ENCODE measurements at regions not wholly inside any gene's neighbourhood (a gene's known extent, or its start where the extent isn't known, plus 50 kb on each side); places are given as distances from the start of the nearest gene placed in this dataset.

GRCh38 chr9:121582641-121583040, 68.8 kb upstream of the DAB2IP start:
- Histone ChIP-seq H3K27me3 (replicated peaks) (no peaks in the 10 kb centered on the region), H3K36me3 (replicated peaks) (no peaks in the 10 kb centered on the region), H3K4me3 (ENCODE audit: low read depth, low read length) (no peak overlapping the region), H3K27ac (no peak overlapping the region)
- TF ChIP-seq CTCF (IDR thresholded peaks at IDR 0.05; ENCODE audit: low read depth, low read length, missing control alignments), result no peak
- in situ Hi-C loops (cut with HindIII; ENCODE audit: low pct_ligation_motif_present, low sequenced_read_pairs), result no loop called here
- no peak for DNase-seq

- in situ Hi-C loops (cut with HindIII; ENCODE audit: low pct_ligation_motif_present, low sequenced_read_pairs), result no loop called here
- Histone ChIP-seq H3K4me3 (ENCODE audit: low read depth, low read length) (no peak overlapping the region), H3K27me3 (replicated peaks) (no peaks in the 10 kb centered on the region), H3K27ac (no peak overlapping the region), H3K36me3 (replicated peaks) (no peaks in the 10 kb centered on the region)
- no peak for TF ChIP-seq CTCF (IDR thresholded peaks at IDR 0.05; ENCODE audit: low read depth, low read length, missing control alignments)
- DNase-seq, result no peak
These were observed 67.0 kb upstream of the DAB2IP start for GRCh38 chr9:121584421-121584820.

GRCh38 chr9:121587863-121588262, 63.6 kb upstream of the DAB2IP start:
- Histone ChIP-seq H3K27me3 (replicated peaks) (no peaks in the 10 kb centered on the region), H3K4me3 (ENCODE audit: low read depth, low read length) (no peak overlapping the region), H3K36me3 (replicated peaks) (no peaks in the 10 kb centered on the region), H3K27ac (no peak overlapping the region)
- no peak for DNase-seq
- in situ Hi-C loops (cut with HindIII; ENCODE audit: low pct_ligation_motif_present, low sequenced_read_pairs), result no loop called here
- no peak for TF ChIP-seq CTCF (IDR thresholded peaks at IDR 0.05; ENCODE audit: low read depth, low read length, missing control alignments)

- Histone ChIP-seq H3K27me3 (replicated peaks) (no peaks in the 10 kb centered on the region), H3K27ac (no peak overlapping the region), H3K36me3 (replicated peaks) (no peaks in the 10 kb centered on the region), H3K4me3 (ENCODE audit: low read depth, low read length) (no peak overlapping the region)
- TF ChIP-seq CTCF (IDR thresholded peaks at IDR 0.05; ENCODE audit: low read depth, low read length, missing control alignments), result no peak
- in situ Hi-C loops (cut with HindIII; ENCODE audit: low pct_ligation_motif_present, low sequenced_read_pairs), result no loop called here
- DNase-seq, result no peak
These were observed 61.4 kb upstream of the DAB2IP start for GRCh38 chr9:121589986-121590385.

GRCh38 chr9:121592265-121592664, 59.2 kb upstream of the DAB2IP start:
- Histone ChIP-seq H3K4me3 (ENCODE audit: low read depth, low read length) (no peak overlapping the region), H3K27ac (no peak overlapping the region), H3K27me3 (replicated peaks) (no peaks in the 10 kb centered on the region), H3K36me3 (replicated peaks) (no peaks in the 10 kb centered on the region)
- no peak for DNase-seq
- no peak for TF ChIP-seq CTCF (IDR thresholded peaks at IDR 0.05; ENCODE audit: low read depth, low read length, missing control alignments)
- in situ Hi-C loops (cut with HindIII; ENCODE audit: low pct_ligation_motif_present, low sequenced_read_pairs), result no loop called here

GRCh38 chr9:121593066-121593465, 58.4 kb upstream of the DAB2IP start:
- no peak for DNase-seq
- Histone ChIP-seq H3K4me3 (ENCODE audit: low read depth, low read length) (no peak overlapping the region), H3K36me3 (replicated peaks) (no peaks in the 10 kb centered on the region), H3K27me3 (replicated peaks) (no peaks in the 10 kb centered on the region), H3K27ac (no peak overlapping the region)
- in situ Hi-C loops (cut with HindIII; ENCODE audit: low pct_ligation_motif_present, low sequenced_read_pairs), result no loop called here
- TF ChIP-seq CTCF (IDR thresholded peaks at IDR 0.05; ENCODE audit: low read depth, low read length, missing control alignments), result no peak

All from brain microvascular endothelial cell (primary cell).